HG02763 (cell line): ENCODE measurements at regions not wholly inside any gene's neighbourhood (a gene's known extent, or its start where the extent isn't known, plus 50 kb on each side); places are given as distances from the start of the nearest gene placed in this dataset.

Experiments used
- ATAC-seq: cut with Tn5 transposase; IDR thresholded peaks from one replicate; pipeline ENCODE4 v1.9.1; 2021; ENCODE audit warnings: mild to moderate bottlenecking, moderate library complexity; ENCODE audit not compliant: unreplicated experiment

DNA sequence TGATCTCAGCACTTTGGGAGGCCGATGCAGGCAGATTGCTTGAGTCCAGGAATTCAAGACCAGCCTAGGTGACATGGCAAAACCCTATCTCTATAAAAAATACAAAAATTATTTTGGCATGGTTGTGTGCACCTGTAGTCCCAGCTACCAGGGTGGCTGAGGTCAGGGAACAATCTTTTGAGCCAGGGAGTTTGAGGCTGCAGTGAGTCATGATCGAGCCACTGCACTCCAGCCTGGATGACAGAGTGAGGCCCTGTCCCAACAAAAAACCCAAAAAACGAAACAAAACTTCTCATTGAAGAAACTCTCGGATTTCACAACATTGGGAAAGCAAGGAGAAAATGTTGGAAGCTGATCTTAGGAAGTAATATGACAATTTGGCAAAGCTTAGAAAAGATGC, 317.3 kb upstream of the MGAT5 start:
- no peak for ATAC-seq

DNA sequence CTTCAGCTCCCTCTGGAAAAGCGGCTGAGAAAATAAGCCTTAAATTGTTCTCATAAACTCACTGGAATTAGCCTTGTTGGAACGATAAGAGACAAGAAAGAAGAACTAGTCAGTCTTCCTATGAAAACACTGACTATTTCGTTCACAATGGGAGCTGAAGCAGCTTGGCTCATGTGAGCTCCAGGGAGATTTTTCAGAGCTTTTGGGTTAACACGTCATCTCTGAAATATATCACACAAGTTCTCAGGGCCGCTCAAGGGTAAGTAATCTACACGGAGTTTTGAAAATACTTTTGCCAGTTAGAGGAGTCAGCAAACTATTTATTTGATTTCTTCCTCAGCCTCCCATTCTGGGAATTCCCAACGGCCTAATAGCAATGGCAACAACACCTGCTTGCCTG, 316.2 kb upstream of the MGAT5 start:
- no peak for ATAC-seq

DNA sequence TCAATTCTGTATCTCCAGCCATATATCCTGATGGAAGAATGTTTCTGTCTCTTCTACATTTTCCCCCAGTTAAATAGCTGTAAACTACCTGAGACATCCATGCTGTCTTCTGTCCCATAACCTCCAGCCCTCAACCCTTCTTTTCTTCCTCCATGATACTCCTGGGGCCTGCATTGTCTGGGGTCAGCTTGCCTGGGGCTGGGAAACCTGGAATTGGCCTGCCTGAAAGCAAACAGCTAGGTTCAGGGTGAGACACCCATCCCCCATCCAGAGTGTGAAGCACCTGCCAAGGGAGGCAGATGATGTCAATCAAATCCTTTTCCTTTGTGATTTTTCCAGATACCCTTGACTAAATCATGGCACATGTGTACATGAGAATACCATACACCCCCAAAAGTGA, 313.7 kb upstream of the MGAT5 start:
- no peak for ATAC-seq

DNA sequence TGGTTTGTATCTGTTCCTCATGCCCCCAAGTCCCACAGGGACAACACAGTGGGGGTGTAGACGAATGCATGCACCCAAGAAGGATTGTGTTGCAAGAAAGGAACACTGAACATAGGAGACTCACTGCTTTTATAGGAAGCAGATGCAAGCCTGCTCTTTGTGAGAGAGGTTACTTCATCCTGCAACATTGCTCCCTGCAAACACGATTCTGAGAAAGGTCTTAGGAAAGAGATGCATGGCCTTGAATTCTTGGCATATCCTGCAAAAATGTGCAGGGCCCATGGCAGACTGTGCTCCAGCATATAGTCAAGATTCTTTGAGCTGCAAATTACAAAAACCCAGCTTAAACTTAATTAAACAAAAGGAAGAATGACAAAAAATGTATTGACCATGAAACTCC, 312.2 kb upstream of the MGAT5 start:
- ATAC-seq: no peak

DNA sequence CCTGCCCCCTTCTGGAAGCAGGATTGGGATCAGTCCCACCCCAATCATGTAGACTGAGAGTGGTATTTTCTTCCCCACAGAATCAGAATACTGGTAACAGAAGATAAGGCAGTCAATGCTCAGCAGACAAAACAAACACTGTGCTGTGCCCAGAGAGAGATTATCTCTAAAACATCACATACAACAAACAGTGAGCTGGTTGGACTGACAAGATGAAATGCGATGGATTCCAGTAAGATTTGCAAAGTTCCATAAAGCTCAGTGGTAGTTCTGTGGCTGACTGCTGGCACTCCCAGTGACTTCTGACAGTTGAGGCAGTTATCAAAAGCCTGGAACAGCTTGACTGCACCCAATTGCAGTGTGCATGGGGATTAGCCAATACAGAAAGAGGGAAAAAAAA, 311.5 kb upstream of the MGAT5 start:
- no peak for ATAC-seq

DNA sequence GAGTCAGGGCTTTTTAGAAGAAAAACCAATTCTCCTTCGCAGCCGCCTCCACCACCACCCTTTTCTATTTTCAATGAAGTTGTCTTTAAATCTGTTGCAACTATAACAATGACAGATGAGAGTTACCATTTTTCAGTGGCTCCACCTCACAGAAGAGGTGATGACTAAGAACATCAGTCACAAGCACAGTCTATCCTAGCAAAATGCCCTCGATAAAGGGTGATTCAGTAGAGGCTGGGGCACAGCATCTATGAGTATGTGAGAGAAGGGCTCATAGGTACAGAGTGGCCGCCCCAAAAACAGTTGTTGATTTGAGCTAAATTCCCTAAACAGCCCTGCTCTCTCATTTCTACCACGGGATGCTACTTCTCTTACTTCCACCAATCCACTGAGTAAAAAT, 310.8 kb upstream of the MGAT5 start:
- no peak for ATAC-seq

DNA sequence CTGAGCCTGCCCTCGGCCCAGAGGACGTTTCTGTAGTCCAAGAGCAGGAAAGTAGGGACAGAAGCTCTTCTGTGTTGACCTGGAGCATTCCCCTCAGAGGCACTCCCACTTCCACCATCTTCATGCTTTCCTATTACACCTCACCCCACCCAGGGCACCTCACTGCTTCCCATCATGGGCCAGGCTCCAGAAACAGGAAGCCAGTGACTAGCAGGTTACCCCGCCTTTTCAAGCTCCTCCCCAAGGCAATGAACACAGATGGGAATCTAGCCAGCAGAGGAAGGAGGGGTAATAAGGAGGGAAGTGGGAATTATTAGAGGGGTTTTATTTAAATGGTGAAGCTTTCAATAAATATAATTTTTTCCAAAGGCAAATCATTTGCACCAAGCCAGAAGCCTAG, 308.8 kb upstream of the MGAT5 start:
- ATAC-seq: no peak

DNA sequence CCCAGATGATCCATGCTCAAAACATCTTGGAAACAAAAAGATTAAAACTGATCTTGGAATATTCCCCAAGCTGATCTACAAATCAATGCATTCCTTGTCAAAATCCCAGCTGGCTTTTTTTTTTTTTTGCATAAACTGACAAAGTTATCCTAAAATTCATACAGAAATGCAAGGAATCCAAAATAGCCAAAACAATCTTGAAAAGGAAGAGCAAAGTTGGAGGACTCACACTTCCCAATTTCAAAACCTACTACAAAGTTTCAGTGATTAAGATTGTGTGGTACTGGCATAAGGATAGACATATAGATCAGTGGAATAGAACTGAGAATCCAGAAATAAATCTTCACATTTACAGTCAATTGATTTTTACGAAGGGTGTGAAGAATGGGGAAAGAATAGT, 306.8 kb upstream of the MGAT5 start:
- ATAC-seq: no peak

DNA sequence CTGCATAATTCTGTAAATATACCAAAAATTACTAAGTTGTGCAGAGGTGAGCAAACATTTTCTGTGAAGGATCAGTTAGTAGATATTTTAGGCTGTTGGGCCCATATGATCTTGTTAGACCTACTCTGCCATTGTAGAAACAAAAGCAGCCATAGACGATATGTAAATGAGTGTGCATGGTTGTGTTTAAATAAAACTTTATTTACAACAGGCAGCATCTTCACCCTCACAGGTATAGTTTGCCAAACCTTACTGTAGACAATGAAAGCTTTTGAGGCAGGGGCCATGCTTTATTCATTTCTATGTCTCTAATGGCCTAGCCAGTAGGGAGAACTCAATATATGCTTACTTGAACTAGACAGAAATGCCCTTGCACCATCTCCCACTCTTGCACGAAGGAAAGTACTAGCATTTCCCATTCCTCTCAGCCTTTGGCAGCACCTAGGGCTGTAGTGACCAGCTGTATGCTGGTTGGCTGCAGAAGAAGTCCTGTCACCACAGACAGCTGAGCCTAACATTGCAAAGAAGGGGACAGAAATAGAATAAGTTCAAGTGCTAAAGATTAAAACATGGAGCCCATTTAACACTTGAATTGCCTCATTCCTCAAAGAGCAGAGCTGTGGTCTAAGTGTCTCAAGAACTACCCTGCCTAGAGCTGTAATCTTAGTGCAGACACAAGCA, 305.1 kb upstream of the MGAT5 start:
- ATAC-seq: no peak

DNA sequence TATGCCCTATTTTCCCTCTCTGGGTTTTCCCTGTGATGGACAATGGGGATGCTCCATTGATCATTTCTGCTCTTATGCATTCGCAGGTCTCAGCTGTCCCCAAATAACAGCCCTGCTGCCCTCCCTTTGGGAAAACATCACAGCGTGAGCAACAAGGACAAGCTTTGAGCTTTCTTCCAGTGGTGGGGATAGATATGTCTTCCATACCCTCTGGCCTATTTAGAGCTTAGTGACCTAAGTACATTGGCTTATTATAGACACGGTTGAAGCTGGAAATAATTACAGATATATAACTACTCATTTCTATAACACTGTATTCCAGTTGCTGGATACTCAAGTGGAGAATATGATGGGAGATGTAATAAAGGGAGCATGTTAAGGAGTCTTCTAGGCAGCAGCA, 304.3 kb upstream of the MGAT5 start:
- no peak for ATAC-seq

DNA sequence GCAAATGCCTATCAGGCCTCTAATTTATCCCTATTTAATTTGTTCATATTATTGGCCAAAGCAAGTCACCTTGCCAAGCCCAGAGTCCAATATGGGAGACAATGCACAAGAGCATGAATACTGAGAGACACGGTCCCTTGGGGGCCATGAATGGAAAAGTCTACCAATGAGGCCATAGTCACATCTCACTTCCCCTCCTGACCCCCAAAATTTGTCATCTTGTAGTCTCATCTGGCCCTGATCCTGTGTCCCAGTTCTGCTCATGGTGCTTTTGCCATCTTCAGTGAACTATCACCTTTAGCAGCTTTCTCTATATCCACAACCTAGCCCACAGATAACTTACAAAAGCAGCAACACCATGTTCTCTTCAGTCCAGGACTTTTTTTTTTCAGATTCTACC, 302.7 kb upstream of the MGAT5 start:
- no peak for ATAC-seq

DNA sequence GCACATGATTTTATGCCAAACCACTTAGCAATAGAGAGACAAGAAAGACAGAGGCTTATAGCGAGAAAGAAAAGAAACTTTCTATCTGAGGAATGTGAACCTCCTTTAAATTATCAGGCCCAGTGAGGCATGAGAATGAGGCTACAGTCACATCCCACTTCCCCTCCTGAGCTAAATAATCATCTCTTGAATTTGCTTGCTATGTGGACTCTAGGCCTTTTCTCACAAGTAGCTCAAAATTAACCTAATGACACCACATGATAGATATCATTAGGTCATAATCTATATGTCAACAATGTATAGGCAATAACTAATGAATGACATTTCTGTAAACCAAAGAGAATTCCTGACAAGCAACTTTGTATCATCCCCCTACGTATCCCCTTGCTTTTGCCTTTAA, 301.5 kb upstream of the MGAT5 start:
- ATAC-seq: no peak

DNA sequence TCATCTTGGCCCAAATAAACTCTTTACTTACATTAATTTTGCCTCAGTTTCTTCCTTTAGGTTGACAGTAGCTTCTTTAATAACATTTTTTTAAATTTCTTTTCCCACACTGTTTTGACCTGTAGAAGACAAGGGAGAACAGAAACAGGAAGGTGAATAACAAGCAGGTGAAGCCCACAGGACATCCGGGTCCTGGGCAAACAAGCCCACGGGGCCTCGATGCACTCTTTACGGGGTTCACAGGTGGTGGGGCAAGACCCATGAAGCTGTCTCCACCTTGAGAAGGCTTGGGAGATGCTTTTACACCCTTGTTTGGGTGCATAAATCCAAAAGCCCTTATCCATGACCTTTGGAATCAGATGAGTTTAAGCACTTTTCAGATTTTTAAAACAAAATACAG, 301.0 kb upstream of the MGAT5 start:
- no peak for ATAC-seq

DNA sequence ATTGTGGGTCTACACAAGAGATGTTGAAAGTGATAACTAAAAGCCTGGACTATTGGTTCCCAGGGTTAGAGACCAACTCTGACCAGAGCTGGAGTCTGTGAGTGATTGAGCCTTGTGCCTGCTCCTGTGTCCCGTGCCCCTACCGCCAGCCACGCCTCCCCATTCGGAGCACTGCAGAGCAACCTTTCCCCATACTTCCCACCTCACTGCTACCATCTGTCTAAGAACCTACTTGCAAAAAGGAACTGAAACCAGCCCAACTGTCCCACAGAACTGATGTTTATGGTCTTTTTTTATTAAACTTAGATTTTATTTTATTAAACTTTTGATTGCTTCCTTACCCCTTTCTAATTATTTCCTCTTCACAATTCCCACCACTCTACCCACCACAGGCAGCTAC, 300.3 kb upstream of the MGAT5 start:
- peak; percentile 86 for ATAC-seq

DNA sequence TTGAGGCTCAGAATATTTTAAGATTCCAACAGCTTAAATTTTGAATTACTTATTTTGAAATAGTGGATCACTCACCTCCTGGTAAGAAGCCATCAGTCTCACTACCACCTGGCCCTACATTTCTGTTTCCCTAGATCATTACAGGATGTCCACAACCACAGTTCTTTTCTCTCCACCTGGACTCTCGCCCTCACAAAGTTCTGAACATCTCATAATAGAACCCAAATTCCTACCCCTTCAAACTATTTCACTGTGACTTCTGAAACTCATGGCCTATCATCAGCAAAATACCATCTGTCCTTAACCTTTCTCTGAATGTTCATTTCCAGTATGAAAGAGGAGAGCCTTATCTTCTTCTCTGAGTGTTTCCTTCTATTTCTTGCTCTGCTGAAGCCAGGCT, 299.2 kb upstream of the MGAT5 start:
- no peak for ATAC-seq

DNA sequence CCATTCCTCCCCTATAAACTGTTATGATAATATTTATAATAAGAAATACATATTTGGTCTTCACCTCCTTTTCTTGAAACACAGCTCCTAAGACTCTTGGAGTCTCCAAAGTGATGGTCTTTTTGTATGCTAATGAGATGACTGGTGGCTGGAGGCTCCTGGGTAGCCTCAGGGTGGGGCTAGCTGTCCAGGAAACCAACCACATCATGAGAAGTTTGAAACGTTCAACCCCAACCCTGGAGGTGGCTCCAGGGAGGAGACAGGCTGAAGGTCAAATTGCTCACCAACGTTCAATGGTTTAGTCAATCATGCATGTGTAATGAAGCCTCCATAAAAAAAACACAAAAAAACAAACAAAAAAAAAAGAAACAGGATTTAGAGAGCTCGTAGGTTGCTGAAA, 298.7 kb upstream of the MGAT5 start:
- ATAC-seq: no peak

DNA sequence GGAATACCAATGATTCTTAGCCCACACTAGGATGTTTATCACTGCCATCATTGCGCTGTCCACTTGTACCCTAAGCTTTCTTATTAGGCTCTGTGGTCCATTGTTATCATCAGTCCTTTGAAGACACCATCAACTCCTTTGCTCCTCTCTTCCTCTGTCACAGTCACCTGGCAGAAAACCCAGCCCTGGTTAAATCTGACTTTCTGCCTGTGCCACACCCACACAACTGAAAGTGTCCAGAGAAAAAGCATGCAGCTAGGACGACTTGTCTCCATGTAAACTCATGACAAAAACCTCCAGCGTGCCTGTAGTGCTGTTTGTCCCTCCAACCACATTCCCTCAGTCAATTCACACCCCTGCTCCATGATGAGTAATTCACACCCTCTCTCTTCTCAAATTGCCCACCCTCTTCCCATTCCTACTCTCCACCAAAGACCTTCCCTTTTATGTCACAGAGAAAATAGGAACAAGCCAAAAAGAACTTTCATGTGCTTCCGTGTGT, 297.4 kb upstream of the MGAT5 start:
- ATAC-seq: no peak

DNA sequence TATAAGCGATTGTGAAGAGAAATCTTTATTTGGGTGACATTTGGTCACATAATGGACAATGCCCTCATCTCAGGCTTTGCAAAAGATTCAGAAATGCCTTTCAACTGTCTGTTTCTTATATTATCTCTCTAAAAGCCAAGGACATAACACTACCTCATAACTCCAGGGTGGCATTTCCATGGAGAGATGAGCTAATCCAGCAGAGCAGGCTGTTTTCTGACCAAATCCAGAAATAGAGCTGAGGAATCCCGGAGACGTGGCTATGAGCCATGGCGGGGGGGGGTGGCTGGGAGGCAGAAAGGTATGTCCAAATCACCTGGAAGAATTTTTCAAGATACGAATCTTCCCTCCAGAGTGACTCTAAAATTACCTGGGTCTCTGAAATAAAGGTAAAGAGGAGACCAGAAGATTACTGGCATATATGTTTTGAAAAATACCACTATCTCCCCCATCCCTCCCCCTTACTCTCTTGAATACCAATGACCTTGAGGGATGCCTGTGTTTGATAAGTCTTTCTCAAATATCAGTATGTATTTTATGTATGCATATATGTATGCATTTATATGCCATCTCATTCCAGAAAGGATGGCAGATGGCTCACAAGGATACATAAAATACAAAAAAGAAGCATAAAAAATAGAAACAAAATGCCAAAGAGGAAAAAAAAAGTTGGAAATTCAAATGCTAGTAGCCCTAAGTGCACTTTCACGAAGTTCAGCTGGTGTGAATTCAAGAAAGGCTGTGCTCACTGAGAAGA, 296.0 kb upstream of the MGAT5 start:
- no peak for ATAC-seq

DNA sequence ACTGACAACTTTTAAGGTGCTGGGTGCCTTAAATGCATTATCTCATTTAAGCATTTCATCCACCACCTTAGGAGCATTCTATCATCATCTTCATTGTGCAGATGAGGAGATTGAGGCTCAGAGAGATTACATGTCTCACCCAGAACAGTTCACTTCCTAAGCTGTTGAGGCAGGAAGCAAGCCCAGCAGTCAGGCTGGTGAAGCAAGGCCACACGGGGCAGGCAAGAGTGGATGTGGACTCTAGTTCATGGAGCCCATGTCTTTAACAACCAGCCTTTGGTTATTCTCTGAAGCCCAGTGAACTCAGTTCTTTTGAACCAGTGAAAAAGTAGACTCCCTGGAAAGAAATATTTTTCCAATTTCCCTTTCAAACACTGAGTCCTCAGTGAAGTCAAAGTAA, 294.8 kb upstream of the MGAT5 start:
- no peak for ATAC-seq

DNA sequence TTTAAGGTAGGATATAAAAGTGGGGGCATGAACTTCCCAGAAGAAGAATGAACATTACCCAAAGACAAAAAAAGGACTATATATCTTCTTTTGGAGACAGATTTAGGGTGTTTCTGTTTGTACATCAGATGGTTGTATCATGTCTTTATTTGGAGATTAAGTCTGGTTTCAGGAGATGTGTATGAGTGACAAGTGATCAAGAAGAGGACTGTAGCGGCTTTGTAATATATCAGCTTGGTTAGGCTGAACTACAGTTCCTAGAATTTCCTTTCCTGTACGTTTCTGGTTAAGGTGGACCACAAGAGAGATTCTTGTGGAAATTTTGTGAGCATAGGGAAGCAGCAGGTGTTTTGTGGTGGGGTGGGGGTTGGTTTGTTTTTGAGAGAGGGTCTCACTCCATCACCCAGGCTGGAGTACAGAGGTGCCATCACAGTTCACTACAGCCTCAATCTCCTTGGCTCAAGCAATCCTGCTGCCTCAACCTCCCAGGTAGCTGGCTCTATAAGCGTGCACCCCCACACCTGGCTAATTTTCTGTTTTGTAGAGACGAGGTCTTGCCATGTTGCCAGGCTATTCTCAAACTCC, 287.1 kb upstream of the MGAT5 start:
- no peak for ATAC-seq

DNA sequence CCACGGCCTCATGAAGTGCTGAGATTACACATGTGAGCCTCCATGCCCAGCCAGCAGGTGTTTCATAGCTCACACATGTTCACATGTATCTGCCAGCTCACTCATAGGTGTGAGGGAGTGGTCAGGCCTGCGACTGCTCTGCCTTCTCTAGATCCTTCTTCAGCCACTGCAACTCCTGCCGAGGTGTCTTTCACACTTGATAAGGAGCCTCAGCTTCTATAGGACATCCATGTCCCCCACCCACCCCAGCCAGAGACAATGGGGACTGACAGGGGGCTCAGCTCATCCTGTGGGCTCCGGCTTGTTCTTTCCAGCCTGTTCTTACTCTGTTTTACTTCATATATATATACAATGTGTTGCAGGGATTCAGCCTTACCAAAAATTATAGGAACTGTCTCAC, 286.5 kb upstream of the MGAT5 start:
- ATAC-seq: no peak

DNA sequence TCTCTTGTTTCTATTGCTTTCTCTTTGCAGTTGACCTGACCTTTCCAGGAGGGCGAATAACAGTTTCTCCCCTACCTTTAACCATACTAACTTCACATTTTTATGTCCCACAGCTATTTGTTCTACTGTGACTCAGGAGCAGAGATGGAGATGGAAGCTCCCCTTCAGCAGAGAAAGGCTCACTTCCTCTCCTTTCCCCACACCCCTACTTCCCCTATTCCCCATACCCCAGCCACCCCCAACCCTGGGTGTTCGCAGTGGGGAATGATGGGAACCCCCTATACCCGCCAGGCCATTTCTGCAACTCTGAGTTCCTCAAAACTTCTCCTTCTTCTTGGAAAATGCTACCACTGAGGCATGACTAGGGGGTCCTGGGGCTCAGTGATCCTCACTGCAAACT, 285.4 kb upstream of the MGAT5 start:
- no peak for ATAC-seq
